ENCODE measurements at regions not wholly inside any gene's neighbourhood (a gene's known extent, or its start where the extent isn't known, plus 50 kb on each side); places are given as distances from the start of the nearest gene placed in this dataset.

DNA sequence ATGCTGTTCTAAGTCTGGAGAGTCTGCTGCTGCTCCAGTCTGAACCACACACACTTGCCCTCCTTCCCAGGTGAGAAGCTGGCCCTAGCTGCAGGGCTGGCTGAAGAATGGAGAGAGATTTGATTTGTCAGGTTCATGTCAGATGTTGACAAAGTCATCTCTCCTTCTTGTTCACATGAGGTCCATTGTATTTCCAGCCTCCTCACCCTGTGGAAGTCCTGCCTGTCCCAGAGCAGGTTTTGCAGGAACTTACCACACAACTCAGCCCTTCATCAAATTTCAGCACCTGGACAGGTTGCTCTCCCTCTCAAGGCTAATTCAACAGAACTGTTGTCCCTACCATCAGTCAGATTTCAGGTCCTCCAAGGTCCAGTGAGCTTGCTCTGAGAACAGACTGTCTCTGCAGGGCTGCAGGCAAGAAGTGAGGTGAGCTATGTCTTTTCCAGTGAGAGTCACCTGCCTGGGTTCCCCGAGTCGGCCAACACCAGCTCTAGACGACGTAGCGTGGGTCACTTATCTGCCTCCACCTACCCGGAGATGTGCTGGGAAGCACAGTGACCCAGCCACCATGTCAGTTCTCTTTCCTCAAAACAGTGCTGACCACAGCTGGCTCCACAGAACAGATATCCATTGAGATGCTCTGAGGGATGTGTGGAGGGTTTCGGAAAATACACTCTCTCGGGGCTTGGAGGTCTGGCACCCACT is 58.0 kb upstream of the CD93 start:
- TF ChIP-seq CTCF (IDR thresholded peaks at IDR 0.05) (no peak), POLR2A (IDR thresholded peaks at IDR 0.05) (no peak), POLR2AphosphoS5 (IDR thresholded peaks at IDR 0.05) (no peak)

Data from transverse colon (tissue), 4 donors.